Fibroblast of skin of abdomen (primary cell): ENCODE measurements at regions not wholly inside any gene's neighbourhood (a gene's known extent, or its start where the extent isn't known, plus 50 kb on each side); places are given as distances from the start of the nearest gene placed in this dataset.
A peak's percentile ranks its signal among the peaks of the same experiment; 100 is the strongest.

Source experiments
- DNase-seq: peaks from one replicate; pipeline ENCODE4 v3.0.0-alpha.2; 2013

GRCh38 chr9:89982016-89982415 lies 377.2 kb downstream of the GADD45G start:
- no peak for DNase-seq

- no peak for DNase-seq
Measured at GRCh38 chr9:89983411-89983810, 378.6 kb downstream of the GADD45G start.

- DNase-seq = peak; percentile 80
Measured at GRCh38 chr9:89984214-89984613, 379.4 kb downstream of the GADD45G start.

GRCh38 chr9:89985068-89985467 lies 380.3 kb downstream of the GADD45G start:
- DNase-seq = no peak

- DNase-seq = peak; percentile 18
Measured at GRCh38 chr9:89986190-89986589, 381.4 kb downstream of the GADD45G start.

GRCh38 chr9:89988458-89988857 lies 383.6 kb downstream of the GADD45G start:
- peak; percentile 20 for DNase-seq

- no peak for DNase-seq
Measured at GRCh38 chr9:89991204-89991790, 386.5 kb downstream of the GADD45G start.

GRCh38 chr9:89992326-89993198 lies 387.8 kb downstream of the GADD45G start:
- DNase-seq = no peak

- peak; percentile 21 for DNase-seq
Measured at GRCh38 chr9:89993678-89994630, 389.1 kb downstream of the GADD45G start.

- DNase-seq = no peak
Measured at GRCh38 chr9:89994988-89995613, 390.3 kb downstream of the GADD45G start.

GRCh38 chr9:89996116-89996515 lies 391.3 kb downstream of the GADD45G start:
- no peak for DNase-seq

- no peak for DNase-seq
Measured at GRCh38 chr9:89996773-89997172, 392.0 kb downstream of the GADD45G start.

GRCh38 chr9:89998633-89999032 lies 393.8 kb downstream of the GADD45G start:
- DNase-seq = no peak

GRCh38 chr9:89999176-89999533 lies 394.3 kb downstream of the GADD45G start:
- no peak for DNase-seq

GRCh38 chr9:89999534-90000370 lies 394.9 kb downstream of the GADD45G start:
- peak; percentile 45 for DNase-seq

- no peak for DNase-seq
Measured at GRCh38 chr9:90000925-90001324, 396.1 kb downstream of the GADD45G start.

- DNase-seq = no peak
Measured at GRCh38 chr9:90001747-90002146, 396.9 kb downstream of the GADD45G start.

GRCh38 chr9:90002397-90003271 lies 397.8 kb downstream of the GADD45G start:
- DNase-seq = peak; percentile 31

- DNase-seq = no peak
Measured at GRCh38 chr9:90005388-90005787, 400.6 kb downstream of the GADD45G start.
